Sigmoid colon (tissue), 6 donors: ENCODE measurements at regions not wholly inside any gene's neighbourhood (a gene's known extent, or its start where the extent isn't known, plus 50 kb on each side); places are given as distances from the start of the nearest gene placed in this dataset.

Experiments
- DNase-seq: peaks from one replicate; pipeline ENCODE4 v3.0.0-alpha.2; 2019
- H3K27ac ChIP-seq, 4 donors: fragments of 200-600 bp; sonication (generic); one replicate each; pipeline ENCODE4 v1.5.1; 2016 to 2019; ENCODE audit warnings: mild to moderate bottlenecking in 1 of 4
- H3K27me3 ChIP-seq, 3 donors: fragments of 200-600 bp; sonication (generic); one replicate each; pipeline ENCODE4 v1.5.1; 2019; ENCODE audit warnings: mild to moderate bottlenecking in 1 of 3
- H3K36me3 ChIP-seq, 4 donors: fragments of 200-600 bp; sonication (generic); one replicate each; pipeline ENCODE4 v1.5.1; 2016 to 2019
- H3K4me1 ChIP-seq, 4 donors: fragments of 200-600 bp; sonication (generic); one replicate each; pipeline ENCODE4 v1.5.1; 2017 to 2019
- H3K4me3 ChIP-seq, 4 donors: fragments of 200-600 bp; sonication (generic); one replicate each; pipeline ENCODE4 v1.5.1; 2017 to 2019; ENCODE audit warnings: mild to moderate bottlenecking in 2 of 4, moderate library complexity in 1 of 4
- H3K9me3 ChIP-seq, 4 donors: fragments of 200-600 bp in 3 of 4; sonication (generic) in 3 of 4; one replicate each; pipeline versions ENCODE4 v1.5.1 to v1.6.1; 2013 to 2019
- EP300 ChIP-seq, 4 donors: sonication (generic); formaldehyde crosslinking; IDR thresholded peaks; one replicate each; pipeline ENCODE4 v1.6.1; 2017; ENCODE audit warnings: antibody characterized with exemption in 4 of 4
- POLR2A ChIP-seq, 2 donors: fragments of 450-650 bp; IDR thresholded peaks; one replicate each; pipeline ENCODE4 v1.6.1; 2016; ENCODE audit warnings: antibody characterized with exemption in 2 of 2, mild to moderate bottlenecking in 2 of 2, moderate library complexity in 2 of 2
- POLR2AphosphoS5 ChIP-seq, 4 donors: sonication (generic); formaldehyde crosslinking; IDR thresholded peaks; one replicate each; pipeline ENCODE4 v1.6.1; 2017; ENCODE audit warnings: antibody characterized with exemption in 4 of 4
- WGBS, 2 donors: extraction: QIAGEN DNeasy Blood & Tissue Kit; methylation state at CpG; one replicate each; pipeline ENCODE4 v1.1.7; 2013; 5-methylcytosine and 5-hydroxymethylcytosine counted together
- intact Hi-C: fragments of 100-400 bp; cut with DNase I; formaldehyde crosslinking; loops from one replicate; pipeline ENCODE4 v1.15.1; 2023
- TF ChIP-seq, protein P1 (sequence below), 4 experiments: fragments of 450-650 bp in 3 of 4; fragments of 200-600 bp in 1 of 4; IDR thresholded peaks; one replicate each; pipeline ENCODE4 v1.5.1; 2016 to 2019; ENCODE audit warnings: antibody characterized with exemption in 4 of 4, mild to moderate bottlenecking in 3 of 4, moderate library complexity in 2 of 4
- donor health status: healthy with polysubstance abuse.
- donor health status: healthy.

DNA sequence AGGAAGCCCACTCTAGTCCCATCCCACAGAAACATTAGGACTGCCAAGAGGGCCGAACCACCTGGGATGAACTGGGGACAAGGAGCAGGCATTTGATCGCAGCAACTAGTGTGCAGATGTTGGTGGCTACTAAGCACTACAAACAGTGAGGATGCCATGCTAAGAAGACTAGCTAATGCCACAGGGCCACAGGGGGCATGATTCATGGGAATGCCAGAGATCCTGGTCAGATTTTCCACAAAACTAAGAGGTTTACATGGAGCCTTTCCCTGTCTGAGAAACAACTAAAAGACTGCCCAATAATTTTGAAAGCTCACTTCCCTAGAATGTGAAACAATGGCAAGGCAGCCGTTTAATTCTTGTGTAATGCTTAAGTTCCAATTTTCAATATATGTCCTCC is 375.9 kb upstream of the PTCHD4 start:
- Histone ChIP-seq H3K27me3 (no peaks in the 10 kb centered on the region), H3K4me1 (no peaks in the 10 kb centered on the region), H3K36me3 (no peaks in the 10 kb centered on the region), H3K27ac (no peak overlapping the region), H3K9me3 (no peaks in the 10 kb centered on the region), H3K4me3 (no peak overlapping the region)
- intact Hi-C loops = no loop called here
- no peak for TF ChIP-seq POLR2AphosphoS5 (IDR thresholded peaks at IDR 0.05)
- no peak for TF ChIP-seq EP300 (IDR thresholded peaks at IDR 0.05)
- TF ChIP-seq, protein P1, sequence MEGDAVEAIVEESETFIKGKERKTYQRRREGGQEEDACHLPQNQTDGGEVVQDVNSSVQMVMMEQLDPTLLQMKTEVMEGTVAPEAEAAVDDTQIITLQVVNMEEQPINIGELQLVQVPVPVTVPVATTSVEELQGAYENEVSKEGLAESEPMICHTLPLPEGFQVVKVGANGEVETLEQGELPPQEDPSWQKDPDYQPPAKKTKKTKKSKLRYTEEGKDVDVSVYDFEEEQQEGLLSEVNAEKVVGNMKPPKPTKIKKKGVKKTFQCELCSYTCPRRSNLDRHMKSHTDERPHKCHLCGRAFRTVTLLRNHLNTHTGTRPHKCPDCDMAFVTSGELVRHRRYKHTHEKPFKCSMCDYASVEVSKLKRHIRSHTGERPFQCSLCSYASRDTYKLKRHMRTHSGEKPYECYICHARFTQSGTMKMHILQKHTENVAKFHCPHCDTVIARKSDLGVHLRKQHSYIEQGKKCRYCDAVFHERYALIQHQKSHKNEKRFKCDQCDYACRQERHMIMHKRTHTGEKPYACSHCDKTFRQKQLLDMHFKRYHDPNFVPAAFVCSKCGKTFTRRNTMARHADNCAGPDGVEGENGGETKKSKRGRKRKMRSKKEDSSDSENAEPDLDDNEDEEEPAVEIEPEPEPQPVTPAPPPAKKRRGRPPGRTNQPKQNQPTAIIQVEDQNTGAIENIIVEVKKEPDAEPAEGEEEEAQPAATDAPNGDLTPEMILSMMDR (IDR thresholded peaks at IDR 0.05) = no peak
- no peak for TF ChIP-seq POLR2A (IDR thresholded peaks at IDR 0.05)
- DNase-seq = no peak
- 88 to 91% methylated on average over 3 of the region's 3 CpGs for WGBS, 2 donors

DNA sequence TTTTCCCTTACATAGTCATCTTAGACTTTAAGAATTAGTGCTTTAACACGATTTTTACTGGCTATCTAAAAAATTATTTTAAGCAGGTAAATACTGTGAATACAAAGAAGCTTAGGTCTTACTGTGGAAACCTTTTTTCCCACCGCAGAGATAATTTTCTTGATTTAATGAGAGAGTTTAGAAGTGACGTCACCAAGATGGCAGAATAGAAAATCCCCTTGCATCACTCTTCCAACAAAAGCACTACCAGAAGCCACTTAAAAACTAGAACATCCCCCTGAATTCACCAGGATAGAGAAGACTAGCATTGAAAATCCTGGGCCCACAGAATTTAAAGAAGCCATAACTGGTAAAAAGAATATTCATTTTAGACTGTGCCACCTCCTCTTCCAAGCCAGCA is 375.4 kb upstream of the PTCHD4 start:
- no peak overlapping the region for H3K27ac ChIP-seq
- no peak overlapping the region for H3K4me3 ChIP-seq
- TF ChIP-seq, protein P1 (IDR thresholded peaks at IDR 0.05) = no peak
- TF ChIP-seq POLR2A (IDR thresholded peaks at IDR 0.05) (no peak), EP300 (IDR thresholded peaks at IDR 0.05) (no peak), POLR2AphosphoS5 (IDR thresholded peaks at IDR 0.05) (no peak)
- no peaks in the 10 kb centered on the region for H3K4me1 ChIP-seq
- intact Hi-C loops = no loop called here
- DNase-seq = no peak
- 64 to 65% methylated on average over 3 of the region's 3 CpGs for WGBS, 2 donors
- no peaks in the 10 kb centered on the region for H3K36me3 ChIP-seq
- H3K27me3 ChIP-seq = no peaks in the 10 kb centered on the region
- H3K9me3 ChIP-seq = no peaks in the 10 kb centered on the region

DNA sequence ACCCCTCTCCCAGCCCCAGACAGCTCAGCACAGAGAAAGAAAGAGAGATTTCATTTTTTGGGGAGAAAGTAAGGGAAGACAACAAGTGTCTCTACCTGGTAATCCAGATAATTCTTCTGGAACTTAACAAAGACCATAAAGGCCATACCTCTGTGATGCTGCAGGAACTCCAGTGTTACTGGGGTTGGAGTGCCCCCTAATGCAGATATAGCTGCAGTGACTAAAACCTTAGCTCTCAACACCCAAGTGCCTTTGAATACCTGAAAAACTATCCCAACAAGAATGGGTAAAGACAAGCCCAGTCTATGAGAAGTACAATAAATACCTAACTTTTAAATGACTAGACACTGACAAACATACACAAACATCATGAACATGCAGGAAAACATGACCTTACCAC is 365.3 kb upstream of the PTCHD4 start:
- Histone ChIP-seq H3K36me3 (no peaks in the 10 kb centered on the region), H3K4me1 (no peaks in the 10 kb centered on the region), H3K27me3 (no peaks in the 10 kb centered on the region), H3K27ac (no peak overlapping the region), H3K9me3 (no peaks in the 10 kb centered on the region), H3K4me3 (no peak overlapping the region)
- intact Hi-C loops = no loop called here
- TF ChIP-seq POLR2AphosphoS5 (IDR thresholded peaks at IDR 0.05) (no peak), POLR2A (IDR thresholded peaks at IDR 0.05) (no peak), EP300 (IDR thresholded peaks at IDR 0.05) (no peak)
- TF ChIP-seq, protein P1 (IDR thresholded peaks at IDR 0.05) = no peak
- no peak for DNase-seq

DNA sequence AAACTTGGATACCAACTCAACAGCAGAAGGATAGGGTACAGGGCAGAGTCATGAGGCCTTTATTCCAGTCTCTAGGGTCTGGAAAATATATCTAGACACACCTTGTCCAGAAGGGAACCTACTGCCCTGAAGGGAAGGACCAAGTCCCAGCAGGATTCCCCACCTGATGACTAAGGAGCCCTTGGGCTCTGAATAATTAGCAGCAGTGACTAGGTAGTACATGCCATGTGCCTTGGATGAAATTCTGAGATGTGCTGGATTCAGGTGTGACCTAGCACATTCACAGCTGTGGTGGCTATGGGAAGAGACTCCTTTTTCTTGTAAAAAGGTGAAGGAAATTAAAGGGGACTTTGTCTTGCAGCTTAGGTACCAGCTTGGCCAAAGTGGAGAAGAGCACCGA is 364.3 kb upstream of the PTCHD4 start:
- Histone ChIP-seq H3K27ac (no peak overlapping the region), H3K4me1 (no peaks in the 10 kb centered on the region), H3K9me3 (no peaks in the 10 kb centered on the region), H3K4me3 (no peak overlapping the region), H3K27me3 (no peaks in the 10 kb centered on the region), H3K36me3 (no peaks in the 10 kb centered on the region)
- TF ChIP-seq POLR2AphosphoS5 (IDR thresholded peaks at IDR 0.05) (no peak), EP300 (IDR thresholded peaks at IDR 0.05) (no peak), POLR2A (IDR thresholded peaks at IDR 0.05) (no peak)
- TF ChIP-seq, protein P1 (IDR thresholded peaks at IDR 0.05) = no peak
- 89 to 93% methylated on average over 1 of the region's 1 CpG for WGBS, 2 donors
- intact Hi-C loops = no loop called here
- DNase-seq = no peak

DNA sequence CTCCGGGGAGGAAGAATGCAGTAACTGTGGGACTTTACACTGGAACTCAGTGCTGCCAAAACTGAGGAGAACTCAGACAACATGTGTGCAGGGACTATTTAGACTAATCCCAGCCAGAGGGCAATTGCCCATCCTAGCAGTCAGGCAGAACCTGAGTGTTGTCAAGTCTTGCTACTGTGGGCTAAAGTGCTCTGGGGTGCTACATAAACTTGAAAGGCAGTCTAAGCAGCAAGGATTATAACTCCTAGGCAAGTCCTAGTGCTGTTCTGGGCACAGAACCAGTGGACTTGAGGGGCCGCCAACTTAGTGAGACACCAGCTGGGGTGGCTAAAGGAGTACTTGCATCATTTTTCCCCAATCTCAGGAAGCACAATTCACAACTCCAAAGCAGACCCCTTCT is 363.8 kb upstream of the PTCHD4 start:
- H3K36me3 ChIP-seq = no peaks in the 10 kb centered on the region
- H3K27ac ChIP-seq = no peak overlapping the region
- TF ChIP-seq POLR2AphosphoS5 (IDR thresholded peaks at IDR 0.05) (no peak), EP300 (IDR thresholded peaks at IDR 0.05) (no peak), POLR2A (IDR thresholded peaks at IDR 0.05) (no peak)
- TF ChIP-seq, protein P1 (IDR thresholded peaks at IDR 0.05) = no peak
- 58 to 79% methylated on average over 2 of the region's 2 CpGs for WGBS, 2 donors
- intact Hi-C loops = no loop called here
- DNase-seq = no peak
- H3K9me3 ChIP-seq = no peaks in the 10 kb centered on the region
- no peaks in the 10 kb centered on the region for H3K27me3 ChIP-seq
- H3K4me1 ChIP-seq = no peaks in the 10 kb centered on the region
- no peak overlapping the region for H3K4me3 ChIP-seq
